ENCODE measurements at regions not wholly inside any gene's neighbourhood (a gene's known extent, or its start where the extent isn't known, plus 50 kb on each side); places are given as distances from the start of the nearest gene placed in this dataset.

GRCh38 chr14:32008602-32009193 lies 68.4 kb upstream of the ARHGAP5 start:
- no peak overlapping the region for H3K27ac ChIP-seq
- TF ChIP-seq, protein P1, sequence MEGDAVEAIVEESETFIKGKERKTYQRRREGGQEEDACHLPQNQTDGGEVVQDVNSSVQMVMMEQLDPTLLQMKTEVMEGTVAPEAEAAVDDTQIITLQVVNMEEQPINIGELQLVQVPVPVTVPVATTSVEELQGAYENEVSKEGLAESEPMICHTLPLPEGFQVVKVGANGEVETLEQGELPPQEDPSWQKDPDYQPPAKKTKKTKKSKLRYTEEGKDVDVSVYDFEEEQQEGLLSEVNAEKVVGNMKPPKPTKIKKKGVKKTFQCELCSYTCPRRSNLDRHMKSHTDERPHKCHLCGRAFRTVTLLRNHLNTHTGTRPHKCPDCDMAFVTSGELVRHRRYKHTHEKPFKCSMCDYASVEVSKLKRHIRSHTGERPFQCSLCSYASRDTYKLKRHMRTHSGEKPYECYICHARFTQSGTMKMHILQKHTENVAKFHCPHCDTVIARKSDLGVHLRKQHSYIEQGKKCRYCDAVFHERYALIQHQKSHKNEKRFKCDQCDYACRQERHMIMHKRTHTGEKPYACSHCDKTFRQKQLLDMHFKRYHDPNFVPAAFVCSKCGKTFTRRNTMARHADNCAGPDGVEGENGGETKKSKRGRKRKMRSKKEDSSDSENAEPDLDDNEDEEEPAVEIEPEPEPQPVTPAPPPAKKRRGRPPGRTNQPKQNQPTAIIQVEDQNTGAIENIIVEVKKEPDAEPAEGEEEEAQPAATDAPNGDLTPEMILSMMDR (IDR thresholded peaks at IDR 0.05 in 4 of 5, conservative IDR thresholded peaks at IDR 0.05 in 1 of 5) = no peak
- TF ChIP-seq POLR2A (IDR thresholded peaks at IDR 0.05) = no peak
- H3K9me3 ChIP-seq = no peaks in the 10 kb centered on the region

GRCh38 chr14:32009221-32009975 lies 67.7 kb upstream of the ARHGAP5 start:
- Histone ChIP-seq H3K27me3 (no peaks in the 10 kb centered on the region), H3K27ac (no peak overlapping the region), H3K4me3 (no peak overlapping the region), H3K4me1 (peaks cover 0 to 2% of the 10 kb centered on the region in 2 donors), H3K36me3 (no peaks in the 10 kb centered on the region), H3K9me3 (no peaks in the 10 kb centered on the region)
- intact Hi-C loops (cut with DNase I; ENCODE audit: low total_unique reads) (no loop called here), in situ Hi-C loops (cut with MboI; ENCODE audit: low sequenced_read_pairs in 4 of 4) (no loop called here)
- ATAC-seq = no peak
- TF ChIP-seq POLR2A (IDR thresholded peaks at IDR 0.05) = no peak
- TF ChIP-seq, protein P1 (IDR thresholded peaks at IDR 0.05 in 4 of 5, conservative IDR thresholded peaks at IDR 0.05 in 1 of 5) = no peak
- no peak for DNase-seq

More at GRCh38 chr14:32008602-32009193, 68.4 kb upstream of the ARHGAP5 start:
- intact Hi-C loops (cut with DNase I; ENCODE audit: low total_unique reads) (no loop called here), in situ Hi-C loops (cut with MboI; ENCODE audit: low sequenced_read_pairs in 4 of 4) (no loop called here)
- ATAC-seq (no peak), DNase-seq (no peak)
- Histone ChIP-seq H3K4me1 (peaks cover 0 to 2% of the 10 kb centered on the region in 2 donors), H3K36me3 (no peaks in the 10 kb centered on the region), H3K27me3 (no peaks in the 10 kb centered on the region), H3K4me3 (no peak overlapping the region)

GRCh38 chr14:32009976-32010581 lies 67.0 kb upstream of the ARHGAP5 start:
- H3K9me3 ChIP-seq = no peaks in the 10 kb centered on the region
- in situ Hi-C loops (cut with MboI; ENCODE audit: low sequenced_read_pairs in 4 of 4) = no loop called here
- ATAC-seq (no peak), DNase-seq (no peak)
- H3K36me3 ChIP-seq = no peaks in the 10 kb centered on the region
- peaks cover 0 to 2% of the 10 kb centered on the region in 2 donors for H3K4me1 ChIP-seq
- H3K4me3 ChIP-seq = no peak overlapping the region
- intact Hi-C loops (cut with DNase I; ENCODE audit: low total_unique reads) = no loop called here
- TF ChIP-seq POLR2A (IDR thresholded peaks at IDR 0.05) = no peak
- TF ChIP-seq, protein P1 (IDR thresholded peaks at IDR 0.05 in 4 of 5, conservative IDR thresholded peaks at IDR 0.05 in 1 of 5) = no peak
- no peak overlapping the region for H3K27ac ChIP-seq
- H3K27me3 ChIP-seq = no peaks in the 10 kb centered on the region

DNA sequence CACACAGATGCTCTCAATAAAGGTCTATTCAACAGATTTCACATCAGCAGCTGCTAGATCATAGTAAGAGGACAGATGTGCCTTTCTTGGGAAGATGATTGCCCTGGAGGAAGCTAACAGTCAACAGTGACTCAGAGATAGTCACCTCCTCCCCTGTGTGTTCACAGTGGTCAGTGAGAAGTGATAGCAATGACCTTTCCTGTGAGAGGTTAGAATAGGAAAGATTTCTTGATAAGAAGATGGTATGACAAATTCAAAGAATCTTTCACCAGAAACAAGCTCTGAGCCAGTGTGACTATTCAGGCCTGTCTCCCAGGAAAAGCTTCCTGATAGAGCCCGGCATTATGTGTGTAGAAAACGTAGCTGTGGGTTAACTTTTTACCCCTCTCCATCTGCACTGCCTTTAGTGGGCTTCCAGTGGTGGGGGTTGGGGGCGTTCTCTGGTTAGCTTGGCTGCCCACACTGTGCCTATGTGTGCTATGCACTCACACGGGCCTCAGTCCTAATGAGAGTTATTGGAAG lies 66.4 kb upstream of the ARHGAP5 start:
- DNase-seq (no peak), ATAC-seq (no peak)
- no peak for TF ChIP-seq POLR2A (IDR thresholded peaks at IDR 0.05)
- TF ChIP-seq, protein P1 (IDR thresholded peaks at IDR 0.05 in 4 of 5, conservative IDR thresholded peaks at IDR 0.05 in 1 of 5) = no peak
- H3K4me1 ChIP-seq = peaks cover 0 to 2% of the 10 kb centered on the region in 2 donors
- no peaks in the 10 kb centered on the region for H3K9me3 ChIP-seq
- no peaks in the 10 kb centered on the region for H3K27me3 ChIP-seq
- H3K27ac ChIP-seq = no peak overlapping the region
- H3K36me3 ChIP-seq = no peaks in the 10 kb centered on the region
- in situ Hi-C loops (cut with MboI; ENCODE audit: low sequenced_read_pairs in 4 of 4) (no loop called here), intact Hi-C loops (cut with DNase I; ENCODE audit: low total_unique reads) (no loop called here)
- H3K4me3 ChIP-seq = no peak overlapping the region

Measured in gastrocnemius medialis (tissue), 4 donors.